ENCODE measurements at regions not wholly inside any gene's neighbourhood (a gene's known extent, or its start where the extent isn't known, plus 50 kb on each side); places are given as distances from the start of the nearest gene placed in this dataset.

GRCh38 chr18:1585881-1586488 is 681.3 kb downstream of the ADCYAP1 start:
- TF ChIP-seq CTCF (IDR thresholded peaks at IDR 0.05) (peak; percentile 36 to 59 (median 50)), POLR2A (IDR thresholded peaks at IDR 0.05) (no peak)

Measured in right lobe of liver (tissue), 4 donors.